K562 (cell line): ENCODE measurements at regions not wholly inside any gene's neighbourhood (a gene's known extent, or its start where the extent isn't known, plus 50 kb on each side); places are given as distances from the start of the nearest gene placed in this dataset.

Experiments used
- ATAC-seq: fragments of 200-7000 bp; cut with Tn5 transposase; 3 replicates; pipeline ENCODE4 v1.9.1; 2020; ENCODE audit warnings: moderate library complexity
- BruUV-seq: library from RNA; stranded (reverse); fragments of 400-500 nt; replicated peaks from 2 replicates; lab custom pipeline; 2021; lab: Mats Ljungman, UMichigan
- CTCF ChIA-PET: fragments of 300-600 bp; formaldehyde crosslinking; extraction: SDS; loops from one replicate; lab custom pipeline; 2021; ENCODE audit warnings: low intra/inter-chr PET ratio; lab: Yijun Ruan, JAX
- POLR2A ChIA-PET: fragments of 300-600, 350-650 bp; sonication (Branson Sonifier 250); formaldehyde crosslinking; extraction: SDS; loops from one replicate; lab custom pipeline; 2021; ENCODE audit warnings: antibody characterized with exemption, inconsistent platforms; lab: Yijun Ruan, JAX
- DNase-seq, 4 experiments: peaks; one replicate each; pipeline versions ENCODE4 v3.0.0 to v3.0.0-alpha.2; 2011 to 2018; ENCODE audit warnings: low spot score in 3 of 4, mixed read lengths in 3 of 4; ENCODE audit errors: extremely low read depth in 1 of 4
- FAIRE-seq: peaks from 2 replicates; lab custom pipeline; 2011; peaks lifted over from hg19 to GRCh38; lab: Jason Lieb, UNC
- H2AFZ ChIP-seq: 2 replicates; pipeline ENCODE4 v1.6.0; 2011; ENCODE audit warnings: low read depth, low read length, control low read depth, inconsistent platforms
- H3K27ac ChIP-seq: fragments of 200-600 bp; 3 replicates; pipeline ENCODE4 v1.8.0; 2011; ENCODE audit warnings: low read depth, mild to moderate bottlenecking, control low read depth, inconsistent platforms, low read length, moderate library complexity, mixed read lengths; ENCODE audit errors: extremely low read depth
- H3K27me3 ChIP-seq, 2 experiments: fragments of 300-600 bp in 1 of 2; 2 replicates in 1 of 2; 3 replicates in 1 of 2; pipeline versions ENCODE4 v1.6.0 to v1.8.0; 2011; ENCODE audit warnings: inconsistent platforms in 2 of 2, low read length in 2 of 2, mild to moderate bottlenecking in 1 of 2, mixed read lengths in 1 of 2, moderate library complexity in 1 of 2; ENCODE audit not compliant: control insufficient read depth in 2 of 2, insufficient read depth in 2 of 2
- H3K36me3 ChIP-seq: fragments of 300-600 bp; 3 replicates; pipeline ENCODE4 v1.8.0; 2011; ENCODE audit warnings: mild to moderate bottlenecking, low read length, inconsistent platforms; ENCODE audit not compliant: control insufficient read depth, insufficient read depth
- H3K4me1 ChIP-seq, 2 experiments: fragments of 200-600 bp in 1 of 2; replicated peaks in 1 of 2; 2 replicates in 1 of 2; 3 replicates in 1 of 2; pipeline versions ENCODE4 v1.5.1 to v1.8.0; 2011; ENCODE audit warnings: inconsistent platforms in 2 of 2, low read length in 2 of 2, mild to moderate bottlenecking in 1 of 2, mixed read lengths in 1 of 2, moderate library complexity in 1 of 2; ENCODE audit not compliant: control insufficient read depth in 2 of 2, insufficient read depth in 2 of 2
- H3K4me2 ChIP-seq: 2 replicates; pipeline ENCODE4 v1.6.1; 2011; ENCODE audit warnings: low read length, control low read depth, inconsistent platforms, mixed read lengths; ENCODE audit not compliant: insufficient read depth
- H3K4me3 ChIP-seq: fragments of 200-600 bp; sonication (generic), shearing (Covaris generic); 2 replicates; pipeline ENCODE4 v1.5.1; 2016; ENCODE audit warnings: control low read depth, inconsistent platforms
- H3K79me2 ChIP-seq: fragments of 200-600 bp; 3 replicates; pipeline ENCODE4 v1.8.0; 2011; ENCODE audit warnings: low read length, inconsistent platforms; ENCODE audit not compliant: control insufficient read depth, insufficient read depth
- H3K9ac ChIP-seq, 2 experiments: 2 replicates each; pipeline versions ENCODE4 v1.6.0 to v1.6.1; 2011; ENCODE audit warnings: low read depth in 2 of 2, low read length in 2 of 2, control low read depth in 1 of 2, inconsistent platforms in 1 of 2, mild to moderate bottlenecking in 1 of 2, mixed read lengths in 1 of 2; ENCODE audit not compliant: insufficient read depth in 1 of 2
- H3K9me1 ChIP-seq: one replicate; pipeline ENCODE4 v1.6.0; 2011; ENCODE audit warnings: inconsistent platforms, mild to moderate bottlenecking, low read length, moderate library complexity; ENCODE audit not compliant: control insufficient read depth, insufficient read depth
- H3K9me3 ChIP-seq: replicated peaks from 2 replicates; pipeline ENCODE4 v1.5.1; 2011; ENCODE audit warnings: low read depth, low read length, inconsistent platforms; ENCODE audit not compliant: control insufficient read depth, insufficient read depth
- H4K20me1 ChIP-seq: replicated peaks from 2 replicates; pipeline ENCODE4 v1.6.1; 2011; ENCODE audit warnings: low read length, inconsistent platforms, mixed read lengths; ENCODE audit not compliant: control insufficient read depth, insufficient read depth
- CBX3 ChIP-seq, 2 experiments: IDR thresholded peaks; 1 replicate in 1 of 2; 2 replicates in 1 of 2; pipeline ENCODE4 v1.6.1; 2012; ENCODE audit warnings: inconsistent platforms in 2 of 2, low read length in 2 of 2, borderline replicate concordance in 1 of 2, control low read depth in 1 of 2
- GTF2E2 ChIP-seq: fragments of 200-800 bp; sonication (Bioruptor generic); IDR thresholded peaks from 2 replicates; pipeline ENCODE4 v1.6.1; 2016; ENCODE audit warnings: missing genetic modification characterization, missing compliant biosample characterization
- LARP7 ChIP-seq: fragments of 450-650 bp; IDR thresholded peaks from 2 replicates; pipeline ENCODE4 v1.6.1; 2016
- MAFG ChIP-seq: fragments of 450-650 bp; conservative IDR thresholded peaks from 2 replicates; pipeline ENCODE4 v1.6.1; 2016; ENCODE audit warnings: missing genetic modification characterization, missing compliant biosample characterization
- MTA1 ChIP-seq: fragments of 450-650 bp; IDR thresholded peaks from 2 replicates; pipeline ENCODE4 v1.6.1; 2017; ENCODE audit warnings: borderline replicate concordance
- RBM34 ChIP-seq: fragments of 200-400 bp; formaldehyde crosslinking; IDR thresholded peaks from 2 replicates; pipeline ENCODE4 v1.6.1; 2018; ENCODE audit warnings: low read length, borderline replicate concordance; ENCODE audit not compliant: insufficient read depth
- ZBTB1 ChIP-seq: sonication (generic); formaldehyde crosslinking; IDR thresholded peaks from 2 replicates; pipeline ENCODE4 v1.8.1; 2023; ENCODE audit warnings: missing genetic modification reagents, low read depth, mild to moderate bottlenecking, borderline replicate concordance
- ZNF12 ChIP-seq: sonication (generic); formaldehyde crosslinking; IDR thresholded peaks from 2 replicates; pipeline ENCODE4 v1.4.0; 2020; ENCODE audit warnings: mild to moderate bottlenecking, missing genetic modification reagents
- ZNF146 ChIP-seq: IDR thresholded peaks from one replicate; pipeline ENCODE4 v1.6.1; 2018; ENCODE audit warnings: missing compliant biosample characterization; ENCODE audit not compliant: unreplicated experiment
- ZZZ3 ChIP-seq: fragments of 450-650 bp; IDR thresholded peaks from 2 replicates; pipeline ENCODE4 v1.6.1; 2016; ENCODE audit warnings: antibody characterized with exemption, mild to moderate bottlenecking, moderate library complexity
- WGBS: fragments of 100-300 bp; shearing (Covaris generic); methylation state at CpG from one replicate; pipeline ENCODE4 v1.1.6; 2016; ENCODE audit warnings: low coverage, mixed read lengths; ENCODE audit not compliant: insufficient coverage; ENCODE audit errors: missing lambda C conversion rate; 5-methylcytosine and 5-hydroxymethylcytosine counted together
- in situ Hi-C: fragments of 300-500 bp; cut with MboI; formaldehyde crosslinking; loops from 4 replicates; pipeline ENCODE4 v1.15.0; 2018; ENCODE audit warnings: inconsistent platforms, mixed read lengths
- intact Hi-C: fragments of 100-400 bp; cut with micrococcal nuclease; formaldehyde crosslinking; loops from 2 replicates; pipeline ENCODE4 v1.14.2; 2022
- TF ChIP-seq, protein P1 (sequence below): sonication (generic); formaldehyde crosslinking; IDR thresholded peaks from 2 replicates; pipeline ENCODE4 v1.8.1; 2023; ENCODE audit warnings: missing genetic modification reagents, mild to moderate bottlenecking, borderline replicate concordance
- TF ChIP-seq, protein P2 (sequence below): fragments of 450-650 bp; formaldehyde crosslinking; IDR thresholded peaks from 2 replicates; pipeline ENCODE4 v1.4.0; 2022; ENCODE audit warnings: mild to moderate bottlenecking, moderate library complexity
- TF ChIP-seq, protein P3 (sequence below): fragments of 250-450 bp; sonication (Bioruptor Pico); IDR thresholded peaks from 2 replicates; pipeline ENCODE4 v1.5.0; 2020; ENCODE audit warnings: mild to moderate bottlenecking

DNA sequence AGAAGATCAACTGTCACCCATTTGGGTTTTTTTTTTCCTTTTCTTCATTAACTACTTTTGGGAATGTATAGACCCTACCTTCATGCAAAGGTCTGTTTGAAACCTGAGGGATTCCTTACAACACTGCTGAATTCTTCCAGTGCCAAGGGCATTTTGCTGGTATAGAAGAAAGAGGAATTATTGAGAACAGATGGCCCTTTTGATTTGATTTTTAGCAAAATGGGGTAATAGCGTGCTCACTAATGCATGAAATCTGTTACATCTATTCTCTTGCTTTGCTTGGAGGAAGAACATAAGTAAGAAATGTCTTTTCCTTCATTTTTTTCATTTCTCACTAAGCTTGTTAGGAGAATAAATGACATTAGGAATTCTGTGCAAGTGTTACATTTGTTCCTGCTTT lies 501.9 kb downstream of the TMEM135 start:
- intact Hi-C loops: no loop called here
- H3K4me1 ChIP-seq: no peaks in the 10 kb centered on the region
- H3K9ac ChIP-seq: no peak overlapping the region
- H3K36me3 ChIP-seq: no peaks in the 10 kb centered on the region
- H3K9me3 ChIP-seq: peaks cover 2% of the 10 kb centered on the region; the same call in 1 of the 2 replicates
- ChIA-PET CTCF (no interaction called here), POLR2A (no interaction called here)
- no peaks in the 10 kb centered on the region for H4K20me1 ChIP-seq
- in situ Hi-C loops: no loop called here
- no peaks in the 10 kb centered on the region for H3K9me1 ChIP-seq
- 0% methylated on average over 1 of the region's 1 CpG for WGBS
- H3K79me2 ChIP-seq: no peaks in the 10 kb centered on the region
- no peak overlapping the region for H2AFZ ChIP-seq
- no peak for TF ChIP-seq LARP7
- no peak for TF ChIP-seq RBM34
- TF ChIP-seq, protein P1, sequence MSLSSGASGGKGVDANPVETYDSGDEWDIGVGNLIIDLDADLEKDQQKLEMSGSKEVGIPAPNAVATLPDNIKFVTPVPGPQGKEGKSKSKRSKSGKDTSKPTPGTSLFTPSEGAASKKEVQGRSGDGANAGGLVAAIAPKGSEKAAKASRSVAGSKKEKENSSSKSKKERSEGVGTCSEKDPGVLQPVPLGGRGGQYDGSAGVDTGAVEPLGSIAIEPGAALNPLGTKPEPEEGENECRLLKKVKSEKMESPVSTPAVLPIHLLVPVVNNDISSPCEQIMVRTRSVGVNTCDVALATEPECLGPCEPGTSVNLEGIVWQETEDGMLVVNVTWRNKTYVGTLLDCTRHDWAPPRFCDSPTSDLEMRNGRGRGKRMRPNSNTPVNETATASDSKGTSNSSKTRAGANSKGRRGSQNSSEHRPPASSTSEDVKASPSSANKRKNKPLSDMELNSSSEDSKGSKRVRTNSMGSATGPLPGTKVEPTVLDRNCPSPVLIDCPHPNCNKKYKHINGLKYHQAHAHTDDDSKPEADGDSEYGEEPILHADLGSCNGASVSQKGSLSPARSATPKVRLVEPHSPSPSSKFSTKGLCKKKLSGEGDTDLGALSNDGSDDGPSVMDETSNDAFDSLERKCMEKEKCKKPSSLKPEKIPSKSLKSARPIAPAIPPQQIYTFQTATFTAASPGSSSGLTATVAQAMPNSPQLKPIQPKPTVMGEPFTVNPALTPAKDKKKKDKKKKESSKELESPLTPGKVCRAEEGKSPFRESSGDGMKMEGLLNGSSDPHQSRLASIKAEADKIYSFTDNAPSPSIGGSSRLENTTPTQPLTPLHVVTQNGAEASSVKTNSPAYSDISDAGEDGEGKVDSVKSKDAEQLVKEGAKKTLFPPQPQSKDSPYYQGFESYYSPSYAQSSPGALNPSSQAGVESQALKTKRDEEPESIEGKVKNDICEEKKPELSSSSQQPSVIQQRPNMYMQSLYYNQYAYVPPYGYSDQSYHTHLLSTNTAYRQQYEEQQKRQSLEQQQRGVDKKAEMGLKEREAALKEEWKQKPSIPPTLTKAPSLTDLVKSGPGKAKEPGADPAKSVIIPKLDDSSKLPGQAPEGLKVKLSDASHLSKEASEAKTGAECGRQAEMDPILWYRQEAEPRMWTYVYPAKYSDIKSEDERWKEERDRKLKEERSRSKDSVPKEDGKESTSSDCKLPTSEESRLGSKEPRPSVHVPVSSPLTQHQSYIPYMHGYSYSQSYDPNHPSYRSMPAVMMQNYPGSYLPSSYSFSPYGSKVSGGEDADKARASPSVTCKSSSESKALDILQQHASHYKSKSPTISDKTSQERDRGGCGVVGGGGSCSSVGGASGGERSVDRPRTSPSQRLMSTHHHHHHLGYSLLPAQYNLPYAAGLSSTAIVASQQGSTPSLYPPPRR: no peak
- TF ChIP-seq, protein P2, sequence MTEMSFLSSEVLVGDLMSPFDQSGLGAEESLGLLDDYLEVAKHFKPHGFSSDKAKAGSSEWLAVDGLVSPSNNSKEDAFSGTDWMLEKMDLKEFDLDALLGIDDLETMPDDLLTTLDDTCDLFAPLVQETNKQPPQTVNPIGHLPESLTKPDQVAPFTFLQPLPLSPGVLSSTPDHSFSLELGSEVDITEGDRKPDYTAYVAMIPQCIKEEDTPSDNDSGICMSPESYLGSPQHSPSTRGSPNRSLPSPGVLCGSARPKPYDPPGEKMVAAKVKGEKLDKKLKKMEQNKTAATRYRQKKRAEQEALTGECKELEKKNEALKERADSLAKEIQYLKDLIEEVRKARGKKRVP: no peak
- no peak for TF ChIP-seq GTF2E2 (tag)
- TF ChIP-seq CBX3 (IDR thresholded peaks at IDR 0.05; ENCODE audit: borderline replicate concordance in 1 of 2, low read length in 2 of 2): no peak
- TF ChIP-seq ZNF12 (CRISPR knock-in tag): no peak
- no peak for TF ChIP-seq ZNF146
- no peak for TF ChIP-seq MAFG (tag)
- TF ChIP-seq ZZZ3: no peak
- TF ChIP-seq, protein P3, sequence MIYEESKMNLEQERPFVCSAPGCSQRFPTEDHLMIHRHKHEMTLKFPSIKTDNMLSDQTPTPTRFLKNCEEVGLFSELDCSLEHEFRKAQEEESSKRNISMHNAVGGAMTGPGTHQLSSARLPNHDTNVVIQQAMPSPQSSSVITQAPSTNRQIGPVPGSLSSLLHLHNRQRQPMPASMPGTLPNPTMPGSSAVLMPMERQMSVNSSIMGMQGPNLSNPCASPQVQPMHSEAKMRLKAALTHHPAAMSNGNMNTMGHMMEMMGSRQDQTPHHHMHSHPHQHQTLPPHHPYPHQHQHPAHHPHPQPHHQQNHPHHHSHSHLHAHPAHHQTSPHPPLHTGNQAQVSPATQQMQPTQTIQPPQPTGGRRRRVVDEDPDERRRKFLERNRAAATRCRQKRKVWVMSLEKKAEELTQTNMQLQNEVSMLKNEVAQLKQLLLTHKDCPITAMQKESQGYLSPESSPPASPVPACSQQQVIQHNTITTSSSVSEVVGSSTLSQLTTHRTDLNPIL (CRISPR knock-in tag): no peak
- TF ChIP-seq MTA1: no peak
- no peak for TF ChIP-seq ZBTB1 (CRISPR knock-in tag)
- no peak for FAIRE-seq
- H3K4me2 ChIP-seq: no peak overlapping the region
- H3K27ac ChIP-seq: no peak overlapping the region
- H3K4me3 ChIP-seq: no peak overlapping the region
- no TSS peak for BruUV-seq
- no peak for DNase-seq
- no peaks in the 10 kb centered on the region for H3K27me3 ChIP-seq
- no peak for ATAC-seq
